ENCODE measurements at regions not wholly inside any gene's neighbourhood (a gene's known extent, or its start where the extent isn't known, plus 50 kb on each side); places are given as distances from the start of the nearest gene placed in this dataset.

- Histone ChIP-seq H3K27me3 (no peaks in the 10 kb centered on the region), H3K27ac (no peak overlapping the region), H3K4me1 (no peaks in the 10 kb centered on the region), H3K4me3 (no peak overlapping the region), H3K36me3 (no peaks in the 10 kb centered on the region), H3K9me3 (no peaks in the 10 kb centered on the region)
- WGBS, 2 donors = 82 to 88% methylated on average over 8 of the region's 8 CpGs
- TF ChIP-seq POLR2A (IDR thresholded peaks at IDR 0.05) = no peak
- TF ChIP-seq, protein P1, sequence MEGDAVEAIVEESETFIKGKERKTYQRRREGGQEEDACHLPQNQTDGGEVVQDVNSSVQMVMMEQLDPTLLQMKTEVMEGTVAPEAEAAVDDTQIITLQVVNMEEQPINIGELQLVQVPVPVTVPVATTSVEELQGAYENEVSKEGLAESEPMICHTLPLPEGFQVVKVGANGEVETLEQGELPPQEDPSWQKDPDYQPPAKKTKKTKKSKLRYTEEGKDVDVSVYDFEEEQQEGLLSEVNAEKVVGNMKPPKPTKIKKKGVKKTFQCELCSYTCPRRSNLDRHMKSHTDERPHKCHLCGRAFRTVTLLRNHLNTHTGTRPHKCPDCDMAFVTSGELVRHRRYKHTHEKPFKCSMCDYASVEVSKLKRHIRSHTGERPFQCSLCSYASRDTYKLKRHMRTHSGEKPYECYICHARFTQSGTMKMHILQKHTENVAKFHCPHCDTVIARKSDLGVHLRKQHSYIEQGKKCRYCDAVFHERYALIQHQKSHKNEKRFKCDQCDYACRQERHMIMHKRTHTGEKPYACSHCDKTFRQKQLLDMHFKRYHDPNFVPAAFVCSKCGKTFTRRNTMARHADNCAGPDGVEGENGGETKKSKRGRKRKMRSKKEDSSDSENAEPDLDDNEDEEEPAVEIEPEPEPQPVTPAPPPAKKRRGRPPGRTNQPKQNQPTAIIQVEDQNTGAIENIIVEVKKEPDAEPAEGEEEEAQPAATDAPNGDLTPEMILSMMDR (IDR thresholded peaks at IDR 0.05) = no peak
- intact Hi-C loops (cut with DNase I) = no loop called here
- no peak for DNase-seq
These were observed 765.4 kb upstream of the NR2F2 start for GRCh38 chr15:95565016-95565600.

GRCh38 chr15:95565690-95566089, 764.8 kb upstream of the NR2F2 start:
- Histone ChIP-seq H3K4me3 (no peak overlapping the region), H3K4me1 (no peaks in the 10 kb centered on the region), H3K36me3 (no peaks in the 10 kb centered on the region), H3K27ac (no peak overlapping the region), H3K9me3 (no peaks in the 10 kb centered on the region), H3K27me3 (no peaks in the 10 kb centered on the region)
- no peak for DNase-seq
- no peak for TF ChIP-seq POLR2A (IDR thresholded peaks at IDR 0.05)
- TF ChIP-seq, protein P1 (IDR thresholded peaks at IDR 0.05) = no peak
- intact Hi-C loops (cut with DNase I) = no loop called here
- 52 to 61% methylated on average over 4 of the region's 4 CpGs for WGBS, 2 donors

- Histone ChIP-seq H3K9me3 (no peaks in the 10 kb centered on the region), H3K36me3 (no peaks in the 10 kb centered on the region), H3K4me1 (no peaks in the 10 kb centered on the region), H3K27ac (no peak overlapping the region), H3K27me3 (no peaks in the 10 kb centered on the region), H3K4me3 (no peak overlapping the region)
- no peak for DNase-seq
- intact Hi-C loops (cut with DNase I) = no loop called here
- TF ChIP-seq, protein P1 (IDR thresholded peaks at IDR 0.05) = no peak
- no peak for TF ChIP-seq POLR2A (IDR thresholded peaks at IDR 0.05)
- WGBS, 2 donors = 75 to 96% methylated on average over 1 of the region's 1 CpG
These were observed 762.8 kb upstream of the NR2F2 start for GRCh38 chr15:95567686-95568085.

DNA sequence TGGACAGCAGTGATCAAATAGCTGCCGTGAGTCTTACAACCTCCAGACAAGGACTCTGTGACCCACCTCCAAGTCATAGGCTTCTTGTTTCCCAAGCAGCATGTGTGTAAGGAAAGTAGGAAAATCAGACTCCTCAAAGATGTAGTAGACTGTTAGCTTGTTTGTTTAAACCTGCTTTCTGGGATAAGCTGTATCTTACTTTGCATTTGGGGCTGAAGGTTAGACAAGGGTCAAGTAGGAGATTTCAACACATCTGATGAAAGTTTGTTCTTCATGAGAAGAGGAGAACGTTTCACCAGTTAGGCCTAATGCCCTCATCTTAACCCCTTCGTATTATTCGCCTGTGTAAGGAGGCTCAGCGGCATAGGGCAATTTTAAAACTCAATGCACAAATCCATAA, 756.4 kb upstream of the NR2F2 start:
- Histone ChIP-seq H3K9me3 (no peaks in the 10 kb centered on the region), H3K27ac (no peak overlapping the region), H3K4me1 (no peaks in the 10 kb centered on the region), H3K36me3 (no peaks in the 10 kb centered on the region), H3K4me3 (no peak overlapping the region), H3K27me3 (no peaks in the 10 kb centered on the region)
- no peak for DNase-seq
- intact Hi-C loops (cut with DNase I) = no loop called here
- TF ChIP-seq, protein P1 (IDR thresholded peaks at IDR 0.05) = no peak
- TF ChIP-seq POLR2A (IDR thresholded peaks at IDR 0.05) = no peak
- WGBS, 2 donors = 67 to 73% methylated on average over 5 of the region's 5 CpGs

DNA sequence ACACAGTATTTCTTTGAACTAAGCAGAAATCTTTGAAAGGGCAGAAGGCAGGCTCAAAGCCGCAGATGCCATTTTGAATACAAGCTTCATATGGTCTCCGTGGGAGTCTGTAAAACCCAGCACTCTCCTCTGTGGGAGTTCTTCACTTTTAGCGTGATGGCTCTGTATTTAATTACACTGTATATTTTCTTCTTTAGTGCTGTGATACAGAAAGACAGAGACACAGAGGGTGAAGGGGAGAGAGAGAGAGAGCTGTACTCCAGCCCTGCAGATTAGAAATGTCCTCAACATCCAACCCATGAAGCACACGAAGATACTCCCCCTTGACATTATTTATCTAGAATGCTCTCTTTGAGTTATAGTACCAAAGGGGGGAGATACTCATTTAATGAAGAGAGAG, 752.6 kb upstream of the NR2F2 start:
- no peak for DNase-seq
- intact Hi-C loops (cut with DNase I) = no loop called here
- no peaks in the 10 kb centered on the region for H3K9me3 ChIP-seq
- no peaks in the 10 kb centered on the region for H3K36me3 ChIP-seq
- WGBS, 2 donors = 81 to 83% methylated on average over 4 of the region's 4 CpGs
- no peak overlapping the region for H3K4me3 ChIP-seq
- no peak for TF ChIP-seq POLR2A (IDR thresholded peaks at IDR 0.05)
- TF ChIP-seq, protein P1 (IDR thresholded peaks at IDR 0.05) = no peak
- no peak overlapping the region for H3K27ac ChIP-seq
- H3K27me3 ChIP-seq = no peaks in the 10 kb centered on the region
- H3K4me1 ChIP-seq = no peaks in the 10 kb centered on the region
